HUES6 (cell line): ENCODE measurements at regions not wholly inside any gene's neighbourhood (a gene's known extent, or its start where the extent isn't known, plus 50 kb on each side); places are given as distances from the start of the nearest gene placed in this dataset.

Source experiments
- H3K27ac ChIP-seq: 2 replicates; pipeline ENCODE4 v1.7.0; 2013; ENCODE audit warnings: low read depth, mild to moderate bottlenecking, low read length, inconsistent platforms
- H3K27me3 ChIP-seq: 2 replicates; pipeline ENCODE4 v1.6.1; 2013; ENCODE audit warnings: low read length; ENCODE audit not compliant: control insufficient read depth, insufficient read depth
- H3K36me3 ChIP-seq: 2 replicates; pipeline ENCODE4 v1.6.1; 2013; ENCODE audit warnings: low read length; ENCODE audit not compliant: control insufficient read depth, insufficient read depth
- H3K4me1 ChIP-seq: 2 replicates; pipeline ENCODE4 v1.6.1; 2013; ENCODE audit warnings: low read length; ENCODE audit not compliant: control insufficient read depth, insufficient read depth
- H3K4me3 ChIP-seq: 2 replicates; pipeline ENCODE4 v1.5.1; 2013; ENCODE audit warnings: low read depth, low read length
- H3K9ac ChIP-seq: one replicate; pipeline ENCODE4 v1.6.1; 2013; ENCODE audit warnings: mild to moderate bottlenecking, low read length
- H3K9me3 ChIP-seq: 2 replicates; pipeline ENCODE4 v1.6.1; 2013; ENCODE audit warnings: low read depth, low read length; ENCODE audit not compliant: control insufficient read depth, insufficient read depth

GRCh38 chr1:215360031-215360430, 207.1 kb upstream of the KCTD3 start:
- Histone ChIP-seq H3K4me3 (no peak overlapping the region), H3K9me3 (0 out of 2 replicates have a peak, but pooled peaks cover 3% of the 10 kb centered on the region), H3K4me1 (no peaks in the 10 kb centered on the region), H3K27me3 (no peaks in the 10 kb centered on the region), H3K27ac (no peak overlapping the region), H3K36me3 (no peaks in the 10 kb centered on the region), H3K9ac (no peak overlapping the region)

- Histone ChIP-seq H3K4me1 (no peaks in the 10 kb centered on the region), H3K27me3 (no peaks in the 10 kb centered on the region), H3K27ac (no peak overlapping the region), H3K36me3 (no peaks in the 10 kb centered on the region), H3K9me3 (peaks cover 10% of the 10 kb centered on the region), H3K9ac (no peak overlapping the region), H3K4me3 (no peak overlapping the region)
Measured at GRCh38 chr1:215360758-215361157, 206.3 kb upstream of the KCTD3 start.

GRCh38 chr1:215375381-215375780, 191.7 kb upstream of the KCTD3 start:
- H3K4me1 ChIP-seq: no peaks in the 10 kb centered on the region
- H3K9ac ChIP-seq: no peak overlapping the region
- no peaks in the 10 kb centered on the region for H3K9me3 ChIP-seq
- no peak overlapping the region for H3K4me3 ChIP-seq
- no peaks in the 10 kb centered on the region for H3K27me3 ChIP-seq
- H3K27ac ChIP-seq: no peak overlapping the region
- no peaks in the 10 kb centered on the region for H3K36me3 ChIP-seq

- no peak overlapping the region for H3K9ac ChIP-seq
- no peak overlapping the region for H3K4me3 ChIP-seq
- H3K9me3 ChIP-seq: no peaks in the 10 kb centered on the region
- no peaks in the 10 kb centered on the region for H3K4me1 ChIP-seq
- no peaks in the 10 kb centered on the region for H3K36me3 ChIP-seq
- H3K27me3 ChIP-seq: no peaks in the 10 kb centered on the region
- H3K27ac ChIP-seq: no peak overlapping the region
Measured at GRCh38 chr1:215376544-215377264, 190.4 kb upstream of the KCTD3 start.

GRCh38 chr1:215377746-215378145, 189.4 kb upstream of the KCTD3 start:
- Histone ChIP-seq H3K27ac (no peak overlapping the region), H3K27me3 (no peaks in the 10 kb centered on the region), H3K9me3 (no peaks in the 10 kb centered on the region), H3K4me3 (no peak overlapping the region), H3K4me1 (no peaks in the 10 kb centered on the region), H3K9ac (no peak overlapping the region), H3K36me3 (no peaks in the 10 kb centered on the region)

- no peak overlapping the region for H3K4me3 ChIP-seq
- no peak overlapping the region for H3K27ac ChIP-seq
- no peaks in the 10 kb centered on the region for H3K36me3 ChIP-seq
- H3K4me1 ChIP-seq: no peaks in the 10 kb centered on the region
- H3K9me3 ChIP-seq: no peaks in the 10 kb centered on the region
- H3K9ac ChIP-seq: no peak overlapping the region
- H3K27me3 ChIP-seq: no peaks in the 10 kb centered on the region
Measured at GRCh38 chr1:215380566-215380965, 186.5 kb upstream of the KCTD3 start.

- H3K9me3 ChIP-seq: peaks cover 23% of the 10 kb centered on the region
- no peaks in the 10 kb centered on the region for H3K4me1 ChIP-seq
- H3K36me3 ChIP-seq: no peaks in the 10 kb centered on the region
Measured at GRCh38 chr1:215393476-215393875, 173.6 kb upstream of the KCTD3 start.

GRCh38 chr1:215394084-215394991, 172.8 kb upstream of the KCTD3 start:
- H3K36me3 ChIP-seq: no peaks in the 10 kb centered on the region
- no peaks in the 10 kb centered on the region for H3K27me3 ChIP-seq
- H3K9me3 ChIP-seq: peaks cover 16% of the 10 kb centered on the region
- H3K4me3 ChIP-seq: no peak overlapping the region
- no peaks in the 10 kb centered on the region for H3K4me1 ChIP-seq
- no peak overlapping the region for H3K9ac ChIP-seq
- H3K27ac ChIP-seq: no peak overlapping the region

More at GRCh38 chr1:215393476-215393875, 173.6 kb upstream of the KCTD3 start:
- Histone ChIP-seq H3K9ac (no peak overlapping the region), H3K27me3 (no peaks in the 10 kb centered on the region), H3K4me3 (no peak overlapping the region), H3K27ac (no peak overlapping the region)

- H3K27me3 ChIP-seq: no peaks in the 10 kb centered on the region
- H3K9me3 ChIP-seq: peaks cover 4% of the 10 kb centered on the region; the same call in 1 of the 2 replicates
- no peak overlapping the region for H3K27ac ChIP-seq
- 0 out of 2 replicates have a peak, but pooled peaks cover 4% of the 10 kb centered on the region for H3K4me1 ChIP-seq
- H3K9ac ChIP-seq: no peak overlapping the region
- H3K4me3 ChIP-seq: no peak overlapping the region
- no peaks in the 10 kb centered on the region for H3K36me3 ChIP-seq
Measured at GRCh38 chr1:215397106-215397505, 170.0 kb upstream of the KCTD3 start.

- 0 out of 2 replicates have a peak, but pooled peaks cover 4% of the 10 kb centered on the region for H3K4me1 ChIP-seq
- H3K27ac ChIP-seq: no peak overlapping the region
- no peak overlapping the region for H3K4me3 ChIP-seq
- no peaks in the 10 kb centered on the region for H3K27me3 ChIP-seq
- no peaks in the 10 kb centered on the region for H3K36me3 ChIP-seq
- H3K9me3 ChIP-seq: peaks cover 4% of the 10 kb centered on the region; the same call in 1 of the 2 replicates
- no peak overlapping the region for H3K9ac ChIP-seq
Measured at GRCh38 chr1:215397843-215398242, 169.3 kb upstream of the KCTD3 start.

GRCh38 chr1:215399787-215400186, 167.3 kb upstream of the KCTD3 start:
- Histone ChIP-seq H3K36me3 (no peaks in the 10 kb centered on the region), H3K4me3 (no peak overlapping the region), H3K9me3 (no peaks in the 10 kb centered on the region), H3K27me3 (no peaks in the 10 kb centered on the region), H3K4me1 (0 out of 2 replicates have a peak, but pooled peaks cover 4% of the 10 kb centered on the region), H3K27ac (no peak overlapping the region), H3K9ac (no peak overlapping the region)
